Transverse colon (tissue), 4 donors: ENCODE measurements at regions not wholly inside any gene's neighbourhood (a gene's known extent, or its start where the extent isn't known, plus 50 kb on each side); places are given as distances from the start of the nearest gene placed in this dataset.

Experiments used
- DNase-seq: peaks from one replicate; pipeline ENCODE4 v3.0.0-alpha.2; 2019
- H3K27ac ChIP-seq, 4 donors: fragments of 200-600 bp; sonication (generic); 2 replicates each; pipeline ENCODE4 v1.5.1; 2016 to 2018; ENCODE audit warnings: inconsistent platforms in 4 of 4
- H3K27me3 ChIP-seq: fragments of 200-600 bp; sonication (generic); 2 replicates; pipeline ENCODE4 v1.5.1; 2017; ENCODE audit warnings: inconsistent platforms
- H3K36me3 ChIP-seq, 4 donors: fragments of 200-600 bp; sonication (generic); 2 replicates each; pipeline ENCODE4 v1.5.1; 2017 to 2019; ENCODE audit warnings: inconsistent platforms in 4 of 4
- H3K4me1 ChIP-seq, 4 donors: fragments of 200-600 bp; sonication (generic); 2 replicates each; pipeline ENCODE4 v1.5.1; 2017 to 2020; ENCODE audit warnings: inconsistent platforms in 4 of 4
- H3K4me3 ChIP-seq, 4 donors: fragments of 200-600 bp; sonication (generic); 1 replicate in 1 of 4; 2 replicates in 3 of 4; pipeline versions ENCODE4 v1.5.1 to v1.6.1; 2017 to 2019; ENCODE audit warnings: inconsistent platforms in 4 of 4
- H3K9me3 ChIP-seq, 2 donors: fragments of 200-600 bp; sonication (generic); 2 replicates each; pipeline ENCODE4 v1.5.1; 2017 to 2019; ENCODE audit warnings: inconsistent platforms in 2 of 2
- CTCF ChIP-seq, 5 experiments: fragments of 200-600 bp in 3 of 5; fragments of 450-650 bp in 2 of 5; sonication (generic) in 3 of 5; IDR thresholded peaks; 1 replicate in 2 of 5; 2 replicates in 3 of 5; pipeline ENCODE4 v1.5.1; 2016 to 2017; ENCODE audit warnings: antibody characterized with exemption in 5 of 5, inconsistent platforms in 3 of 5, mild to moderate bottlenecking in 2 of 5, moderate library complexity in 1 of 5
- EP300 ChIP-seq: sonication (generic); formaldehyde crosslinking; IDR thresholded peaks from one replicate; pipeline ENCODE4 v1.6.1; 2017; ENCODE audit warnings: antibody characterized with exemption, low read depth
- POLR2A ChIP-seq: fragments of 450-650 bp; IDR thresholded peaks from one replicate; pipeline ENCODE4 v1.6.1; 2016; ENCODE audit warnings: antibody characterized with exemption, mild to moderate bottlenecking, moderate library complexity
- POLR2AphosphoS5 ChIP-seq, 3 donors: sonication (generic); formaldehyde crosslinking; IDR thresholded peaks; one replicate each; pipeline ENCODE4 v1.6.1; 2016; ENCODE audit warnings: antibody characterized with exemption in 3 of 3
- WGBS, 2 donors: methylation state at CpG; one replicate each; pipeline ENCODE4 v1.1.5; 2018; ENCODE audit warnings: low coverage in 1 of 2; 5-methylcytosine and 5-hydroxymethylcytosine counted together
- in situ Hi-C, 4 donors: fragments of 200-750 bp; cut with MboI; loops; one replicate each; pipeline versions ENCODE4 v1.15.0 to v1.15.1; 2017; ENCODE audit warnings: low sequenced_read_pairs in 3 of 4, low pct_ligation_motif_present in 1 of 4, low pct_unique_long_range_greater_than_20kb in 1 of 4
- intact Hi-C: fragments of 100-400 bp; cut with DNase I; formaldehyde crosslinking; loops from one replicate; pipeline ENCODE4 v1.15.1; 2023; ENCODE audit warnings: low total_unique reads

DNA sequence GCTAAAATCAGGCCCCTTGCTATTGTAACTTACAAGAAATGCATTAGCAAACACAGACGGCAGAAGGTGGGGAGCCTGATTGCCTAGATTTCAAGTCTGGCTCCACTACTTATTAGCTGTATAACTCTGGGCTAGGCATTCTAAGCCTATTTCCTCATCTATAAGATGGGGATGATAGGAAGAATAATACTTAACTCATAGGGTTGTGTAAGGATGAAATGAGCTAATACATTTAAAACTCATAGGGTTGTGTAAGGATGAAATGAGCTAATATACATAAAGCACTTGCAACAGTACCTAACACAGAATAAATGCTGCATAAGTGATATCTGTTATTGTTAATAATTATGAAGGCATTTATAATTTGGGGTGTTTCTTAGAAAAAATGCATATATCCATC lies 60.1 kb upstream of the DIO2 start:
- Histone ChIP-seq H3K27ac (no peak overlapping the region), H3K4me1 (no peaks in the 10 kb centered on the region), H3K4me3 (no peak overlapping the region)

GRCh38 chr14:80269353-80269925 lies 58.1 kb upstream of the DIO2 start:
- H3K4me1 ChIP-seq = no peaks in the 10 kb centered on the region
- no peak for DNase-seq
- intact Hi-C loops = no loop called here
- no peak overlapping the region for H3K27ac ChIP-seq
- no peaks in the 10 kb centered on the region for H3K9me3 ChIP-seq
- no peak overlapping the region for H3K4me3 ChIP-seq
- 69 to 86% methylated on average over 4 of the region's 4 CpGs for WGBS, 2 donors
- H3K36me3 ChIP-seq = no peaks in the 10 kb centered on the region
- TF ChIP-seq CTCF (IDR thresholded peaks at IDR 0.05) = no peak
- in situ Hi-C loops = no loop called here
- no peaks in the 10 kb centered on the region for H3K27me3 ChIP-seq

More for the DNA sequence above, 60.1 kb upstream of the DIO2 start:
- no peaks in the 10 kb centered on the region for H3K36me3 ChIP-seq
- no peaks in the 10 kb centered on the region for H3K27me3 ChIP-seq
- H3K9me3 ChIP-seq = no peaks in the 10 kb centered on the region
- in situ Hi-C loops (no loop called here), intact Hi-C loops (no loop called here)
- DNase-seq = no peak
- TF ChIP-seq CTCF (IDR thresholded peaks at IDR 0.05) (no peak), EP300 (no peak), POLR2A (no peak), POLR2AphosphoS5 (IDR thresholded peaks at IDR 0.05) (no peak)
- 86 to 100% methylated on average over 1 of the region's 1 CpG for WGBS, 2 donors

GRCh38 chr14:80266930-80267329 lies 55.6 kb upstream of the DIO2 start:
- Histone ChIP-seq H3K4me3 (no peak overlapping the region), H3K4me1 (no peaks in the 10 kb centered on the region), H3K27ac (no peak overlapping the region), H3K27me3 (no peaks in the 10 kb centered on the region), H3K9me3 (no peaks in the 10 kb centered on the region), H3K36me3 (no peaks in the 10 kb centered on the region)
- TF ChIP-seq CTCF (IDR thresholded peaks at IDR 0.05) (no peak), EP300 (no peak), POLR2A (no peak), POLR2AphosphoS5 (IDR thresholded peaks at IDR 0.05) (no peak)
- WGBS, 2 donors = 74 to 88% methylated on average over 3 of the region's 3 CpGs
- in situ Hi-C loops = no loop called here
- no peak for DNase-seq
- intact Hi-C loops = no loop called here

- no peaks in the 10 kb centered on the region for H3K36me3 ChIP-seq
- WGBS, 2 donors = 61% methylated on average over 3 of the region's 3 CpGs
Measured at GRCh38 chr14:80264702-80265101, 53.4 kb upstream of the DIO2 start.

More at GRCh38 chr14:80264702-80265101, 53.4 kb upstream of the DIO2 start:
- Histone ChIP-seq H3K9me3 (no peaks in the 10 kb centered on the region), H3K27ac (no peak overlapping the region), H3K4me3 (no peak overlapping the region), H3K27me3 (no peaks in the 10 kb centered on the region), H3K4me1 (no peaks in the 10 kb centered on the region)
- TF ChIP-seq EP300 = no peak
- in situ Hi-C loops (no loop called here), intact Hi-C loops (no loop called here)
- no peak for DNase-seq
